Natural killer cell (primary cell): ENCODE measurements at regions not wholly inside any gene's neighbourhood (a gene's known extent, or its start where the extent isn't known, plus 50 kb on each side); places are given as distances from the start of the nearest gene placed in this dataset.
"Not testable (repeated sequence)": the region's sequence is repeated elsewhere in the genome, so short reads cannot be mapped to it uniquely, and the experiment has no call there.

Experiments used
- ATAC-seq, 3 donors: fragments of 150-1000 bp in 2 of 3; fragments of 200-7000 bp in 1 of 3; cut with Tn5 transposase; 1 replicate in 1 of 3; 2 replicates in 2 of 3; pipeline ENCODE4 v1.10.0; 2021; ENCODE audit warnings: mild to moderate bottlenecking in 2 of 3, moderate library complexity in 2 of 3
- DNase-seq, 2 donors: peaks; one replicate each; pipeline versions ENCODE4 v3.0.0 to v3.0.0-alpha.2; 2013 to 2021; ENCODE audit warnings: mixed read lengths in 1 of 2
- H3K27ac ChIP-seq: one replicate; pipeline ENCODE4 v1.5.1; 2013; ENCODE audit warnings: mild to moderate bottlenecking, low read length
- H3K27me3 ChIP-seq: one replicate; pipeline ENCODE4 v1.6.1; 2013; ENCODE audit warnings: low read length; ENCODE audit not compliant: control insufficient read depth, insufficient read depth
- H3K36me3 ChIP-seq: one replicate; pipeline ENCODE4 v1.6.1; 2013; ENCODE audit warnings: low read length; ENCODE audit not compliant: control insufficient read depth, insufficient read depth
- H3K4me1 ChIP-seq: one replicate; pipeline ENCODE4 v1.6.1; 2013; ENCODE audit warnings: low read length; ENCODE audit not compliant: control insufficient read depth, insufficient read depth
- H3K4me3 ChIP-seq: one replicate; pipeline ENCODE4 v1.5.1; 2013; ENCODE audit warnings: low read length
- H3K9me3 ChIP-seq: one replicate; pipeline ENCODE4 v1.6.1; 2013; ENCODE audit warnings: low read length; ENCODE audit not compliant: control insufficient read depth, insufficient read depth
- H3K27ac Mint-ChIP-seq, 2 donors: one replicate each; pipeline ENCODE4 v1.8.0; 2022; ENCODE audit warnings: mild to moderate bottlenecking in 2 of 2, mixed read lengths in 2 of 2, moderate library complexity in 1 of 2
- H3K27me3 Mint-ChIP-seq, 2 donors: one replicate each; pipeline ENCODE4 v1.8.0; 2022; ENCODE audit warnings: low read depth in 2 of 2, mixed read lengths in 2 of 2
- H3K36me3 Mint-ChIP-seq: one replicate; pipeline ENCODE4 v1.8.0; 2022; ENCODE audit warnings: mixed read lengths
- H3K4me1 Mint-ChIP-seq, 2 donors: one replicate each; pipeline ENCODE4 v1.8.0; 2022; ENCODE audit warnings: mixed read lengths in 2 of 2
- H3K4me3 Mint-ChIP-seq: one replicate; pipeline ENCODE4 v1.8.0; 2022; ENCODE audit warnings: mild to moderate bottlenecking, moderate library complexity, mixed read lengths
- H3K9me3 Mint-ChIP-seq, 2 donors: one replicate each; pipeline ENCODE4 v1.8.0; 2022; ENCODE audit warnings: mixed read lengths in 2 of 2
- WGBS: methylation state at CpG from one replicate; pipeline ENCODE4 v1.1.7; 2013; ENCODE audit warnings: missing lambda C conversion rate; ENCODE audit not compliant: insufficient coverage; 5-methylcytosine and 5-hydroxymethylcytosine counted together
- intact Hi-C: fragments of 100-400 bp; cut with micrococcal nuclease; formaldehyde crosslinking; loops from one replicate; pipeline ENCODE4 v1.14.2; 2022
- TF ChIP-seq, protein P1 (sequence below): fragments of 200-600 bp; IDR thresholded peaks from one replicate; pipeline ENCODE4 v1.8.0; 2022; ENCODE audit warnings: antibody characterized with exemption

DNA sequence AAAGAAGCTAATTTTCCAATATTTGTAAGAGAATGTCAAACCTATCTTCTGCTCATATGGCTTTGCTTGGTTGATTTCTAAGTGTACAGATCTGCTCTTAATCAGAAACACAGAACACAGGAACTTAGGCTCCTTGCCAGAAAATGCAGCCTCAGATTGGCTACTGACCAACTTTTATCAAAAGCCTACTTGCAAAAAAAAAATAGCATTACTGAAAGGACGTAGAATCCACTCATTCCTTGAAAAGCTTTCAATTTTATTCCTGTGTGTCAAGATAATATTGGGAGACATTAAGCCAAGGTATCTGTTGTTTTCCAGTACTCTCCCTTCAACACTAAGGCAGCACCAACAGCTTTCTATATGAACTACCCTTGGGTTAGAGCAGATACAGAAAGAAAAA is 127.6 kb upstream of the INTU start:
- Histone ChIP-seq H3K27ac (no peak overlapping the region), H3K4me1 (no peaks in the 10 kb centered on the region), H3K9me3 (no peaks in the 10 kb centered on the region), H3K4me3 (no peak overlapping the region), H3K27me3 (no peaks in the 10 kb centered on the region), H3K36me3 (no peaks in the 10 kb centered on the region)
- H3K4me3 Mint-ChIP-seq = no peak overlapping the region
- no peaks in the 10 kb centered on the region for H3K36me3 Mint-ChIP-seq
- TF ChIP-seq, protein P1, sequence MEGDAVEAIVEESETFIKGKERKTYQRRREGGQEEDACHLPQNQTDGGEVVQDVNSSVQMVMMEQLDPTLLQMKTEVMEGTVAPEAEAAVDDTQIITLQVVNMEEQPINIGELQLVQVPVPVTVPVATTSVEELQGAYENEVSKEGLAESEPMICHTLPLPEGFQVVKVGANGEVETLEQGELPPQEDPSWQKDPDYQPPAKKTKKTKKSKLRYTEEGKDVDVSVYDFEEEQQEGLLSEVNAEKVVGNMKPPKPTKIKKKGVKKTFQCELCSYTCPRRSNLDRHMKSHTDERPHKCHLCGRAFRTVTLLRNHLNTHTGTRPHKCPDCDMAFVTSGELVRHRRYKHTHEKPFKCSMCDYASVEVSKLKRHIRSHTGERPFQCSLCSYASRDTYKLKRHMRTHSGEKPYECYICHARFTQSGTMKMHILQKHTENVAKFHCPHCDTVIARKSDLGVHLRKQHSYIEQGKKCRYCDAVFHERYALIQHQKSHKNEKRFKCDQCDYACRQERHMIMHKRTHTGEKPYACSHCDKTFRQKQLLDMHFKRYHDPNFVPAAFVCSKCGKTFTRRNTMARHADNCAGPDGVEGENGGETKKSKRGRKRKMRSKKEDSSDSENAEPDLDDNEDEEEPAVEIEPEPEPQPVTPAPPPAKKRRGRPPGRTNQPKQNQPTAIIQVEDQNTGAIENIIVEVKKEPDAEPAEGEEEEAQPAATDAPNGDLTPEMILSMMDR = no peak
- H3K4me1 Mint-ChIP-seq = no peaks in the 10 kb centered on the region
- no peak for ATAC-seq
- WGBS = no CpG with 5 or more reads among the region's 1 CpG
- no peak for DNase-seq
- H3K27ac Mint-ChIP-seq = no peak overlapping the region
- intact Hi-C loops = no loop called here
- H3K9me3 Mint-ChIP-seq = peaks cover 0 to 6% of the 10 kb centered on the region in 2 donors
- no peaks in the 10 kb centered on the region for H3K27me3 Mint-ChIP-seq

DNA sequence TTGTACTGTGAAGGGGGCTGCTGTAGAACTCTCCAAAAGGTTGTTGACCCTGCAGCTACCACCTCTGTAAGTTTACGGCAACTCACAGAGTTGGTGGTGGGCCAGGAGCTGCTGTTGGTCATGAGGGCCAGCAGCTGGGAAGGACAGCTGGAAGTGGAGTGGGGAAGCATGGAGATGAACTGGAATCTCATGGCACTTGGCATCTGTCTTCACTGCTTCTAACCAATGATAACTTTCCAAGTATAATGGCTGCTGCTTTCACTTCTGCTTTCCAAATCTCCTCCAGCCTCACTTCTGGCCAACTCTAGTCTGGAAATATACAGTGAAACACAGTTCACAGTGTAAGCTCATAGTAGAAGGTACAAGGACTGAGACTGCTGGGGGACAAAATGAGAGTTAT is 126.5 kb upstream of the INTU start:
- Histone ChIP-seq H3K27me3 (no peaks in the 10 kb centered on the region), H3K36me3 (no peaks in the 10 kb centered on the region), H3K4me1 (no peaks in the 10 kb centered on the region), H3K4me3 (no peak overlapping the region), H3K27ac (no peak overlapping the region), H3K9me3 (no peaks in the 10 kb centered on the region)
- H3K9me3 Mint-ChIP-seq = peaks cover 0 to 6% of the 10 kb centered on the region in 2 donors
- no peaks in the 10 kb centered on the region for H3K36me3 Mint-ChIP-seq
- DNase-seq = no peak
- H3K27ac Mint-ChIP-seq = no peak overlapping the region
- 83% methylated on average over 1 of the region's 1 CpG for WGBS
- TF ChIP-seq, protein P1 = no peak
- no peak for ATAC-seq
- no peaks in the 10 kb centered on the region for H3K4me1 Mint-ChIP-seq
- intact Hi-C loops = no loop called here
- no peak overlapping the region for H3K4me3 Mint-ChIP-seq
- no peaks in the 10 kb centered on the region for H3K27me3 Mint-ChIP-seq

DNA sequence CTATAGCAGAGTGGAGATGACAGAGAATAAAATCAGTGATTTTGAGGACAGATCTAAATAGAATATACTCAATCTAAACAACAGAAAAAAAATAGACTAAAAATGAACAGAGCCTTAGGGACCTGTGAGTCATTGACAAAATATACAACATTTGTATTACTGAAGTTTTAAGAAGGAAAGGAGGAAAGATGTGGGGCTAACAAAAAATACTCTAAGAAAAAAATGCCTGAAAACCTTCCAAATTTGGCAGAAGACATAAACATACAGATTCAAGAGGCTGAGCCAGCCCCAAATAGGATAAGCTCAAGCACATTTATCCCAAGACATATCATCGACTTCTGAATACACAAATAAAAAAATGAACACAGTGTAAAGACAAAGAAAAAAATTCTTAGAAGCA is 123.6 kb upstream of the INTU start:
- Mint-ChIP-seq H3K27ac (no peak overlapping the region), H3K27me3 (no peaks in the 10 kb centered on the region), H3K9me3 (peaks cover 0 to 7% of the 10 kb centered on the region in 2 donors), H3K36me3 (no peaks in the 10 kb centered on the region), H3K4me3 (no peak overlapping the region), H3K4me1 (no peaks in the 10 kb centered on the region)
- Histone ChIP-seq H3K9me3 (no peaks in the 10 kb centered on the region), H3K27me3 (no peaks in the 10 kb centered on the region), H3K36me3 (no peaks in the 10 kb centered on the region), H3K4me1 (no peaks in the 10 kb centered on the region), H3K27ac (no peak overlapping the region), H3K4me3 (no peak overlapping the region)
- intact Hi-C loops = no loop called here
- DNase-seq (no peak), ATAC-seq (no peak)
- TF ChIP-seq, protein P1 = no peak
- WGBS = 93% methylated on average over 1 of the region's 1 CpG

DNA sequence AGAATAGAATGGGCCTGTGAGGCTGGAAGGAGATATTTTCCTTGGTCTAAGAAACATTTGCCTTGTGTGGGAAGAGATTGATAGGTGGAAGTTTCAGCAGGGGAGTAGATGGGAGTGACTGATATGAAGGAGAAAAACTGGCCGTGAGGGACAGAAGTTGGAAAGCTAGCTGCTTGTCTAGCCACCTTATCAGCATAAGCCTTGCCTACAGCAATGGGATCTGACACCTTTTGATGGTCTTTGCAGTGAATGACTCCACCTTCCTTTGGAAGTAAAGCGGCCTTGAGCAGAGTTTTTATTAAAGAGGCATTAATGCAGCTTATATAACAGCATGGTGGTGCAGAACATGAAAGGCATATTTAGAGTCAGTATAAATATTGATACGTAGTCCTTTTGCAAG is 120.1 kb upstream of the INTU start:
- H3K27ac Mint-ChIP-seq, H3K4me3 Mint-ChIP-seq, H3K27me3 Mint-ChIP-seq, DNase-seq, H3K36me3 ChIP-seq, H3K9me3 Mint-ChIP-seq, H3K4me3 ChIP-seq, ATAC-seq, H3K27me3 ChIP-seq, H3K36me3 Mint-ChIP-seq, H3K4me1 Mint-ChIP-seq, H3K4me1 ChIP-seq, H3K9me3 ChIP-seq, intact Hi-C loops, H3K27ac ChIP-seq: not testable (repeated sequence)
- 91% methylated on average over 3 of the region's 3 CpGs for WGBS

DNA sequence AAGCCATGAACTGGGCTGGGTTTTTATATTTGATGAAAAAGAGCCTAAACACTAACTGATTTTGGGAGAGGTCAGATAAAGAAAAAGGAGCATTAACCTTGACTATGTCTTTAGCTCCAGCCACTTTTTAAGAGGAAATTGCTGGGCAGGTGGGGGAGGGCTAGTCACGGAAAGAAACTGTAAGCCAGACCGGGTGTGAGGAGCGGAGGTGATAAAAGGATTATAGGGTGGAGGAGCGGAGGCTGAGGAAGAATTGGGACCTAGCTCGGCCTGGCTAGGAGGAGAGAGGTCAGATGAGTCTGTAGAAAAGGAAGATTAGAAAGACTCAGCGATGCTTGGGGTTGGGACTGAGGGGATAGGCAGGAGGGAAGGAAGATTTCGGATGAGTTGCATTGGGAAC is 117.5 kb upstream of the INTU start:
- H3K9me3 Mint-ChIP-seq, H3K4me3 ChIP-seq, H3K36me3 ChIP-seq, intact Hi-C loops, H3K27me3 Mint-ChIP-seq, H3K27me3 ChIP-seq, H3K27ac Mint-ChIP-seq, H3K4me3 Mint-ChIP-seq, DNase-seq, H3K27ac ChIP-seq, H3K4me1 Mint-ChIP-seq, H3K9me3 ChIP-seq, H3K4me1 ChIP-seq, ATAC-seq, H3K36me3 Mint-ChIP-seq: not testable (repeated sequence)
- WGBS = 84% methylated on average over 7 of the region's 7 CpGs
